Heart right ventricle (tissue), 16 donors: ENCODE measurements at regions not wholly inside any gene's neighbourhood (a gene's known extent, or its start where the extent isn't known, plus 50 kb on each side); places are given as distances from the start of the nearest gene placed in this dataset.
A peak's percentile ranks its signal among the peaks of the same experiment; 100 is the strongest.

Source experiments
- ATAC-seq, 8 donors: fragments of 200-7000 bp; cut with Tn5 transposase; one replicate each; pipeline ENCODE4 v1.9.1; 2020; ENCODE audit warnings: mild to moderate bottlenecking in 8 of 8, moderate library complexity in 8 of 8, moderate number of reproducible peaks in 1 of 8
- DNase-seq, 2 donors: peaks; one replicate each; pipeline ENCODE4 v3.0.0-alpha.2; 2020
- H3K27ac ChIP-seq, 10 donors: fragments of 200-600 bp; sonication (generic) in 2 of 10; one replicate each; pipeline versions ENCODE4 v1.5.0 to v1.8.0; 2020 to 2022; ENCODE audit warnings: mild to moderate bottlenecking in 3 of 10
- H3K27me3 ChIP-seq, 7 donors: fragments of 200-600 bp; one replicate each; pipeline ENCODE4 v1.8.0; 2021 to 2022; ENCODE audit warnings: mild to moderate bottlenecking in 2 of 7
- H3K36me3 ChIP-seq, 9 donors: fragments of 200-600 bp; sonication (generic) in 1 of 9; one replicate each; pipeline versions ENCODE4 v1.5.0 to v1.8.0; 2020 to 2022; ENCODE audit warnings: mild to moderate bottlenecking in 2 of 9
- H3K4me1 ChIP-seq, 9 donors: fragments of 200-600 bp; sonication (generic) in 1 of 9; one replicate each; pipeline versions ENCODE4 v1.5.0 to v1.8.0; 2020 to 2022; ENCODE audit warnings: mild to moderate bottlenecking in 4 of 9
- H3K4me3 ChIP-seq, 10 donors: fragments of 200-600 bp; sonication (generic) in 2 of 10; one replicate each; pipeline versions ENCODE4 v1.5.0 to v1.8.0; 2020 to 2022; ENCODE audit warnings: mild to moderate bottlenecking in 7 of 10, moderate library complexity in 2 of 10
- H3K9me3 ChIP-seq, 11 donors: fragments of 200-600 bp in 10 of 11; sonication (generic) in 2 of 11; one replicate each; pipeline versions ENCODE4 v1.5.0 to v1.8.0; 2013 to 2022; ENCODE audit warnings: mild to moderate bottlenecking in 2 of 11, control low read depth in 1 of 11, moderate library complexity in 1 of 11
- WGBS, 2 donors: extraction: QIAGEN DNeasy Blood & Tissue Kit; methylation state at CpG; one replicate each; pipeline ENCODE4 v1.1.7; 2013; ENCODE audit warnings: inconsistent platforms in 1 of 2; 5-methylcytosine and 5-hydroxymethylcytosine counted together
- intact Hi-C, 10 donors: fragments of 100-400 bp; cut with DNase I; formaldehyde crosslinking; loops; one replicate each; pipeline versions ENCODE4 v1.11.1 to v1.14.2; 2022
- TF ChIP-seq, protein P1 (sequence below), 9 donors: fragments of 200-600 bp; sonication (generic) in 2 of 9; IDR thresholded peaks; one replicate each; pipeline versions ENCODE4 v1.5.0 to v1.8.0; 2021 to 2022; ENCODE audit warnings: antibody characterized with exemption in 9 of 9, mild to moderate bottlenecking in 5 of 9, moderate library complexity in 1 of 9
- donor health status: Arrhythmogenic right ventricular cardiomyopathy.
- donor health status: ischemic (EF 13 %, LVEDD 7.1; RV severe dilation, severe dysfunction).
- donor health status: healthy with polysubstance abuse.
- donor health status: DM: no; HTN: yes; CAD: no.
- donor health status: DM: no; HTN: no; CAD: no.
- donor health status: ischemic (EF 25% LVEDD 6.9; RV normal size, moderate dysfunction).
- donor health status: ischemic (EF 25% LVEDD 5.7; RV mildly dilated, moderate dysfunction).
- donor health status: healthy.
- donor health status: DM: yes; HTN: yes; CAD: no.
- donor health status: Ischemic cardiomyopathy.
- donor health status: ischemic (EF 35%, LVEDD 5.7; RV mildly dilated, moderate dysfunction).
- donor health status: nonischemic (EF 11% LVEDD 7.7; RV severe dilation, severe dysfunction).
- donor health status: DM: yes; HTN: yes; CAD: no.
- donor health status: PGD.
- donor health status: ischemic (EF 29% LVEDD 5.4; RV normal size, mild dysfunction).
- donor health status: nonischemic (EF 23%, LVEDD 6.1; RV moderate dilation, normal function).

DNA sequence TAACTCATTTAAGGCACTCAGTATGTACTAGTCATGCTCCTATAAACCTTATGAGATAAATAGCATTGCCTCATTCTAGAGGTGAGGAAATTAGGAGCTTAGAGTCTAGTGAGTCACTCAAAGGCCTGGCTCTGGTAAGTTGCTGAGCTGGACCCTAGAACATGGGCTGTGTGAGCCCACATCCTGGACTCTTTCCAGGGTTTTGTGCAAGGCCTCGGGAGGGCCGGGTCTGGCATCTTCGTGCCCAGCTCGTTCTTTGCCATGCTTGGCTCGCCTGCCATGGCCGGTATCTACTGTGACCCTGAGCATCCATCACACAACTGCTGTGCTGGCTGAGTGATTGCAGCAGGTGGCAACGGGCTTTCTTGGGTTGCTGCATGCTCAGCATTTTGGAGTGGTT is 168.0 kb downstream of the LPIN1 start:
- DNase-seq (no peak), ATAC-seq (peak in 1 of 8 donors; percentile 81)
- intact Hi-C loops = no loop called here
- Histone ChIP-seq H3K27ac (no peak overlapping the region), H3K36me3 (no peaks in the 10 kb centered on the region), H3K27me3 (peaks cover 0 to 4% (median 0%) of the 10 kb centered on the region in 7 donors), H3K4me3 (no peak overlapping the region), H3K9me3 (peaks cover 0 to 13% (median 4%) of the 10 kb centered on the region in 11 donors), H3K4me1 (no peaks in the 10 kb centered on the region)
- WGBS, 2 donors = 71 to 97% methylated on average over 7 of the region's 7 CpGs
- TF ChIP-seq, protein P1, sequence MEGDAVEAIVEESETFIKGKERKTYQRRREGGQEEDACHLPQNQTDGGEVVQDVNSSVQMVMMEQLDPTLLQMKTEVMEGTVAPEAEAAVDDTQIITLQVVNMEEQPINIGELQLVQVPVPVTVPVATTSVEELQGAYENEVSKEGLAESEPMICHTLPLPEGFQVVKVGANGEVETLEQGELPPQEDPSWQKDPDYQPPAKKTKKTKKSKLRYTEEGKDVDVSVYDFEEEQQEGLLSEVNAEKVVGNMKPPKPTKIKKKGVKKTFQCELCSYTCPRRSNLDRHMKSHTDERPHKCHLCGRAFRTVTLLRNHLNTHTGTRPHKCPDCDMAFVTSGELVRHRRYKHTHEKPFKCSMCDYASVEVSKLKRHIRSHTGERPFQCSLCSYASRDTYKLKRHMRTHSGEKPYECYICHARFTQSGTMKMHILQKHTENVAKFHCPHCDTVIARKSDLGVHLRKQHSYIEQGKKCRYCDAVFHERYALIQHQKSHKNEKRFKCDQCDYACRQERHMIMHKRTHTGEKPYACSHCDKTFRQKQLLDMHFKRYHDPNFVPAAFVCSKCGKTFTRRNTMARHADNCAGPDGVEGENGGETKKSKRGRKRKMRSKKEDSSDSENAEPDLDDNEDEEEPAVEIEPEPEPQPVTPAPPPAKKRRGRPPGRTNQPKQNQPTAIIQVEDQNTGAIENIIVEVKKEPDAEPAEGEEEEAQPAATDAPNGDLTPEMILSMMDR (IDR thresholded peaks at IDR 0.05) = no peak

DNA sequence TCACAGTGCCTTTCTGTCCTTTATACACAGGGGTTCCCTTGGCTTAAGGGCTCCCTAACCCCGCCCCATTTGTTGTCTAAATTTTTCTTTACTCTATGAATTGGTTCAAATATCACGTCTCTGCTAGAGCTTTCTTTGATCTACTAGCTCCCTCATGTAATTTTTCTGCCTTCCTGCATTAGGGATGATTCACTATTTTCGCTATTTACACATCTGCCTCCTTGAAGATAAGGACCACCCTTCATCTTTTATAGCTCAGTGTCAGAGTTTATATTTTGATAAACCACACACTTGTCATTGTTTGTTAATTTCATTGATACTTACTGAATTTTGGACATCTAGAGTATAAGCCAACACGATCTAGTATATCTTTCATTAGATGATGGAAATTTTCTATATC is 169.2 kb downstream of the LPIN1 start:
- Histone ChIP-seq H3K4me3 (no peak overlapping the region), H3K9me3 (peaks cover 0 to 13% (median 4%) of the 10 kb centered on the region in 11 donors), H3K27ac (no peak overlapping the region), H3K4me1 (no peaks in the 10 kb centered on the region), H3K27me3 (peaks cover 0 to 6% (median 0%) of the 10 kb centered on the region in 7 donors), H3K36me3 (no peaks in the 10 kb centered on the region)
- DNase-seq (no peak), ATAC-seq (no peak)
- 93 to 95% methylated on average over 4 of the region's 4 CpGs for WGBS, 2 donors
- intact Hi-C loops = no loop called here
- TF ChIP-seq, protein P1 (IDR thresholded peaks at IDR 0.05) = no peak

DNA sequence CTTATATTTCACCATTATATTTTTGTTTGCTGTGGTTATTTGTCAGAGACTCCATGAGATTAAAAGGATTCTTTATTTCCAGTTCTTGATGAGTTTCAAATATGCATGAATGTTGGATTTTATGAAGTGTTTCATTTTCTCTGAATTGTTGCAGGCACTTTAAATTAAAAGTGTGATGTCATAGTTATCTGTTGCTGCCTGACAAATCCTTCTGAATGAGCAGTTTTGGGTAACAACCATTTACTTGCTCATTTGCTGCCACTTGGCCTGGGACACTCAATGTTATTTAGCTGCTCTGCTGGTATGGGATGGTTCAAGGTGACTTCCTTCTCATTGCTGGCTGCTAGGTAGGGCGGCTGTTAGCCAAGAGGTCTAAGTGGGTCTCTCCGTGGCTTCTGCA is 173.5 kb downstream of the LPIN1 start:
- Histone ChIP-seq H3K36me3 (no peaks in the 10 kb centered on the region), H3K4me3 (no peak overlapping the region), H3K27ac (no peak overlapping the region), H3K27me3 (peaks cover 0 to 20% (median 0%) of the 10 kb centered on the region in 7 donors), H3K9me3 (no peaks in the 10 kb centered on the region), H3K4me1 (no peaks in the 10 kb centered on the region)
- intact Hi-C loops = no loop called here
- TF ChIP-seq, protein P1 (IDR thresholded peaks at IDR 0.05) = no peak
- WGBS, 2 donors = 75 to 87% methylated on average over 2 of the region's 2 CpGs
- ATAC-seq (no peak), DNase-seq (no peak)

DNA sequence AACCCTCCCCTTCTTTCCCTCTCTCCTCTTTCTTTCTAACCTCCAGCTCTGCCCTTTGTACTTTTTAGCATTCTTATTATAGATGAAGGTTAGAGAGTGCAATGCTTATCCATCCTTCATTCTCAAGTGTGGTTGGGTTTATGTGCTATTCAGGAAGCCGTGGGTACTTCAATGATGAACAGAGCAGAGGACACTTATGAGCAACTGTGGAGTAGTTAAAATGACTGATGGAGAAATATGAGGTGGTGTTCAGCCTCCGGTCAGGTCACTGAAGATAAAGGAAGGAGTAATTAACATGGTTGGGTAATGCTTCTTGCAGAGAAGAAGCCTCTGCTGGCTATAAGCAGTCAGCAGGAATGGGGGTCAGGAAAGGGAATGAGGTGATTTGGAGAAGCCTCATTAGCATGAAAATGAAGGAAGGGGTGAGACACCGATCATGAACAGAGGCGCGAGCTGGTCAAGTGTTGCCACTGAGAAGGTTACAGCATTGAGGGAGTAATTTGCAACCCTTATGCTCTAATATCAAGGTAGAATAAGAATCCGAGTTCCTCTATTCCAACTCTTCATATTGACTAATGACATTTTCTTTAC is 174.7 kb downstream of the LPIN1 start:
- WGBS, 2 donors = 89% methylated on average over 6 of the region's 6 CpGs
- H3K4me1 ChIP-seq = no peaks in the 10 kb centered on the region
- no peak overlapping the region for H3K4me3 ChIP-seq
- H3K27me3 ChIP-seq = peaks cover 0 to 20% (median 0%) of the 10 kb centered on the region in 7 donors
- TF ChIP-seq, protein P1 (IDR thresholded peaks at IDR 0.05) = no peak
- no peak for DNase-seq
- intact Hi-C loops = no loop called here
- ATAC-seq = no peak
- no peak overlapping the region for H3K27ac ChIP-seq
- no peaks in the 10 kb centered on the region for H3K36me3 ChIP-seq
- H3K9me3 ChIP-seq = no peaks in the 10 kb centered on the region
